WTC11 (cell line): ENCODE measurements at regions not wholly inside any gene's neighbourhood (a gene's known extent, or its start where the extent isn't known, plus 50 kb on each side); places are given as distances from the start of the nearest gene placed in this dataset.

Source experiments
- ATAC-seq: fragments of 200-7000 bp; cut with Tn5 transposase; 2 replicates; pipeline ENCODE4 v1.10.0; 2021; ENCODE audit warnings: mild to moderate bottlenecking, moderate library complexity
- CTCF ChIA-PET: fragments of 300-600 bp; sonication (Branson Sonifier 250); formaldehyde crosslinking; loops from one replicate; lab custom pipeline; 2021; ENCODE audit warnings: antibody characterized with exemption; lab: Charles Lee
- POLR2A ChIA-PET: fragments of 350-600 bp; sonication (Branson Sonifier 250); formaldehyde crosslinking; loops from one replicate; lab custom pipeline; 2021; ENCODE audit warnings: antibody characterized with exemption; lab: Charles Lee
- DNase-seq: peaks from one replicate; pipeline ENCODE4 v3.0.0; 2021; ENCODE audit warnings: low spot score
- H3K27ac Mint-ChIP-seq: 2 replicates; pipeline ENCODE4 v1.8.0; 2021; ENCODE audit warnings: mixed read lengths
- H3K27me3 Mint-ChIP-seq: 2 replicates; pipeline ENCODE4 v1.8.0; 2021; ENCODE audit warnings: low read depth, mild to moderate bottlenecking, moderate library complexity, mixed read lengths
- H3K36me3 Mint-ChIP-seq: 2 replicates; pipeline ENCODE4 v1.8.0; 2021; ENCODE audit warnings: mixed read lengths
- H3K4me1 Mint-ChIP-seq: 2 replicates; pipeline ENCODE4 v1.8.0; 2022; ENCODE audit warnings: mixed read lengths
- H3K4me3 Mint-ChIP-seq: 2 replicates; pipeline ENCODE4 v1.8.0; 2021; ENCODE audit warnings: mild to moderate bottlenecking, moderate library complexity, mixed read lengths
- H3K9me3 Mint-ChIP-seq: 2 replicates; pipeline ENCODE4 v1.8.0; 2021; ENCODE audit warnings: mixed read lengths
- AFF4 ChIP-seq: sonication (generic); formaldehyde crosslinking; IDR thresholded peaks from 2 replicates; pipeline ENCODE4 v1.8.1; 2023; ENCODE audit warnings: mild to moderate bottlenecking, missing genetic modification reagents, borderline replicate concordance
- EMX1 ChIP-seq: fragments of 250-450 bp; sonication (Bioruptor Pico); IDR thresholded peaks from 2 replicates; pipeline ENCODE4 v1.8.0; 2021; ENCODE audit warnings: mild to moderate bottlenecking
- ERG ChIP-seq: fragments of 250-450 bp; sonication (Bioruptor Pico); IDR thresholded peaks from 2 replicates; pipeline ENCODE4 v1.8.0; 2021; ENCODE audit warnings: mild to moderate bottlenecking
- FOXJ3 ChIP-seq: sonication (generic); formaldehyde crosslinking; IDR thresholded peaks from 2 replicates; pipeline ENCODE4 v1.9.0; 2021; ENCODE audit warnings: missing genetic modification reagents, mild to moderate bottlenecking, borderline replicate concordance
- FOXK1 ChIP-seq: sonication (generic); formaldehyde crosslinking; IDR thresholded peaks from 2 replicates; pipeline ENCODE4 v1.8.0; 2022; ENCODE audit warnings: mild to moderate bottlenecking, moderate library complexity, missing genetic modification reagents
- FOXP4 ChIP-seq: sonication (generic); formaldehyde crosslinking; IDR thresholded peaks from 2 replicates; pipeline ENCODE4 v1.8.0; 2022; ENCODE audit warnings: mild to moderate bottlenecking, missing genetic modification reagents
- IRF2 ChIP-seq: sonication (generic); formaldehyde crosslinking; IDR thresholded peaks from 2 replicates; pipeline ENCODE4 v1.8.0; 2022; ENCODE audit warnings: low read depth, missing genetic modification reagents, borderline replicate concordance
- JAZF1 ChIP-seq: fragments of 250-450 bp; sonication (Bioruptor Pico); IDR thresholded peaks from 2 replicates; pipeline ENCODE4 v1.9.0; 2021; ENCODE audit warnings: moderate library complexity, mild to moderate bottlenecking, inconsistent platforms
- NFATC4 ChIP-seq: fragments of 250-450 bp; sonication (Bioruptor Pico); IDR thresholded peaks from 2 replicates; pipeline ENCODE4 v1.9.0; 2021; ENCODE audit warnings: mild to moderate bottlenecking
- NFYB ChIP-seq: sonication (generic); formaldehyde crosslinking; conservative IDR thresholded peaks from 2 replicates; pipeline ENCODE4 v1.8.0; 2022; ENCODE audit warnings: low read depth, missing genetic modification reagents
- PRRX2 ChIP-seq: fragments of 250-450 bp; sonication (Bioruptor Pico); IDR thresholded peaks from 2 replicates; pipeline ENCODE4 v1.8.0; 2021; ENCODE audit warnings: mild to moderate bottlenecking
- SMAD4 ChIP-seq: sonication (generic); formaldehyde crosslinking; IDR thresholded peaks from 2 replicates; pipeline ENCODE4 v1.8.0; 2022; ENCODE audit warnings: mild to moderate bottlenecking, missing genetic modification reagents
- SOX15 ChIP-seq: fragments of 250-450 bp; sonication (Bioruptor Pico); IDR thresholded peaks from 2 replicates; pipeline ENCODE4 v1.9.0; 2021; ENCODE audit warnings: mild to moderate bottlenecking
- ZBTB21 ChIP-seq: sonication (generic); formaldehyde crosslinking; IDR thresholded peaks from 2 replicates; pipeline ENCODE4 v1.8.1; 2023; ENCODE audit warnings: mild to moderate bottlenecking, missing genetic modification reagents, borderline replicate concordance
- ZMAT4 ChIP-seq: fragments of 250-450 bp; sonication (Bioruptor Pico); IDR thresholded peaks from 2 replicates; pipeline ENCODE4 v1.9.0; 2021; ENCODE audit warnings: mild to moderate bottlenecking
- ZNF219 ChIP-seq: sonication (generic); formaldehyde crosslinking; IDR thresholded peaks from 2 replicates; pipeline ENCODE4 v1.8.0; 2023; ENCODE audit warnings: missing genetic modification reagents, mild to moderate bottlenecking, borderline replicate concordance
- ZNF263 ChIP-seq: sonication (generic); formaldehyde crosslinking; IDR thresholded peaks from 2 replicates; pipeline ENCODE4 v1.8.1; 2022; ENCODE audit warnings: low read depth, mild to moderate bottlenecking, moderate library complexity, missing genetic modification reagents
- ZNF423 ChIP-seq: fragments of 250-450 bp; sonication (Bioruptor Pico); IDR thresholded peaks from 2 replicates; pipeline ENCODE4 v2.1.2; 2022; ENCODE audit warnings: mild to moderate bottlenecking, moderate library complexity

- ATAC-seq = no peak
- H3K27ac Mint-ChIP-seq = no peak overlapping the region
These were observed 516.9 kb downstream of the PDHA2 start for GRCh38 chr4:96356591-96357370.

More at GRCh38 chr4:96356591-96357370, 516.9 kb downstream of the PDHA2 start:
- Mint-ChIP-seq H3K4me1 (peaks cover 20% of the 10 kb centered on the region), H3K36me3 (no peaks in the 10 kb centered on the region), H3K9me3 (no peaks in the 10 kb centered on the region), H3K27me3 (no peaks in the 10 kb centered on the region), H3K4me3 (no peak overlapping the region)
- TF ChIP-seq ZBTB21 (CRISPR knock-in tag) = no peak
- no peak for TF ChIP-seq ZNF423 (CRISPR knock-in tag)
- no peak for TF ChIP-seq PRRX2
- TF ChIP-seq AFF4 (CRISPR knock-in tag) = no peak
- no peak for TF ChIP-seq NFATC4 (CRISPR knock-in tag)
- TF ChIP-seq FOXK1 = no peak
- no peak for TF ChIP-seq FOXJ3 (CRISPR knock-in tag)
- no peak for TF ChIP-seq ZNF219
- no peak for TF ChIP-seq JAZF1
- no peak for TF ChIP-seq FOXP4
- TF ChIP-seq SOX15 (CRISPR knock-in tag) = no peak
- TF ChIP-seq ZMAT4 (CRISPR knock-in tag) = no peak
- no peak for TF ChIP-seq IRF2 (CRISPR knock-in tag)
- no peak for TF ChIP-seq SMAD4 (CRISPR knock-in tag)
- no peak for TF ChIP-seq ZNF263 (CRISPR knock-in tag)
- no peak for TF ChIP-seq ERG (CRISPR knock-in tag)
- no peak for TF ChIP-seq EMX1 (CRISPR knock-in tag)
- no peak for TF ChIP-seq NFYB (CRISPR knock-in tag)
- no peak for DNase-seq
- ChIA-PET CTCF (no interaction called here), POLR2A (no interaction called here)
